Mammary epithelial cell (primary cell): ENCODE measurements at regions not wholly inside any gene's neighbourhood (a gene's known extent, or its start where the extent isn't known, plus 50 kb on each side); places are given as distances from the start of the nearest gene placed in this dataset.

ENCODE experiments used
- EZH2 ChIP-seq: IDR thresholded peaks from 2 replicates; pipeline ENCODE4 v1.6.1; 2012; ENCODE audit warnings: low read length, inconsistent platforms, borderline replicate concordance
- TF ChIP-seq, protein P1 (sequence below), 2 donors: IDR thresholded peaks in 1 of 2; conservative IDR thresholded peaks in 1 of 2; 2 replicates each; pipeline ENCODE4 v1.5.1; 2011 to 2012; ENCODE audit warnings: inconsistent platforms in 2 of 2, low read length in 2 of 2, mild to moderate bottlenecking in 2 of 2, control low read depth in 1 of 2, low read depth in 1 of 2; ENCODE audit not compliant: insufficient read depth in 1 of 2; ENCODE audit errors: extremely low read depth in 1 of 2

DNA sequence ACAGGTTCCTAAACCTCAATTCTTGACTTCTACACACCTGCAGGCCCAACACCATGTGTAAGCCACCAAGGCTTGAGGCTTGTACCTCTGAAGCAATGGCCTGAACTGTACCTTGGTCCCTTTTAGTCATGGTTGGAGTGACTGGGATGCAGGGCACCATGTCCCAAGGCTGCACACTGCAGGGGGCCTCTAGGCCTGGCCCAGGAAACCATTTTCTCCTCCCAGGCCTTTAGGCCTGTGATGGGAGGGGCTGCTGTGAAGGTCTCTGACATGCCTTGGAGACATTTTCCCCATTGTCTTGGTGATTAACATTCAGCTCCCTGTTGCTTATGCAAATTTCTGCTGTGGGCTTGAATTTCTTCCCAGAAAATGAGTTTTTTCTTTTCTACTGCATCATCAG, 75.8 kb upstream of the ZNF678 start:
- TF ChIP-seq, protein P1, sequence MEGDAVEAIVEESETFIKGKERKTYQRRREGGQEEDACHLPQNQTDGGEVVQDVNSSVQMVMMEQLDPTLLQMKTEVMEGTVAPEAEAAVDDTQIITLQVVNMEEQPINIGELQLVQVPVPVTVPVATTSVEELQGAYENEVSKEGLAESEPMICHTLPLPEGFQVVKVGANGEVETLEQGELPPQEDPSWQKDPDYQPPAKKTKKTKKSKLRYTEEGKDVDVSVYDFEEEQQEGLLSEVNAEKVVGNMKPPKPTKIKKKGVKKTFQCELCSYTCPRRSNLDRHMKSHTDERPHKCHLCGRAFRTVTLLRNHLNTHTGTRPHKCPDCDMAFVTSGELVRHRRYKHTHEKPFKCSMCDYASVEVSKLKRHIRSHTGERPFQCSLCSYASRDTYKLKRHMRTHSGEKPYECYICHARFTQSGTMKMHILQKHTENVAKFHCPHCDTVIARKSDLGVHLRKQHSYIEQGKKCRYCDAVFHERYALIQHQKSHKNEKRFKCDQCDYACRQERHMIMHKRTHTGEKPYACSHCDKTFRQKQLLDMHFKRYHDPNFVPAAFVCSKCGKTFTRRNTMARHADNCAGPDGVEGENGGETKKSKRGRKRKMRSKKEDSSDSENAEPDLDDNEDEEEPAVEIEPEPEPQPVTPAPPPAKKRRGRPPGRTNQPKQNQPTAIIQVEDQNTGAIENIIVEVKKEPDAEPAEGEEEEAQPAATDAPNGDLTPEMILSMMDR (conservative IDR thresholded peaks at IDR 0.05 in 1 of 2, IDR thresholded peaks at IDR 0.05 in 1 of 2; ENCODE audit: extremely low read depth in 1 of 2, insufficient read depth in 1 of 2, low read depth in 1 of 2, low read length in 2 of 2) = no peak
- TF ChIP-seq EZH2 = no peak
